ENCODE measurements at regions not wholly inside any gene's neighbourhood (a gene's known extent, or its start where the extent isn't known, plus 50 kb on each side); places are given as distances from the start of the nearest gene placed in this dataset.

DNA sequence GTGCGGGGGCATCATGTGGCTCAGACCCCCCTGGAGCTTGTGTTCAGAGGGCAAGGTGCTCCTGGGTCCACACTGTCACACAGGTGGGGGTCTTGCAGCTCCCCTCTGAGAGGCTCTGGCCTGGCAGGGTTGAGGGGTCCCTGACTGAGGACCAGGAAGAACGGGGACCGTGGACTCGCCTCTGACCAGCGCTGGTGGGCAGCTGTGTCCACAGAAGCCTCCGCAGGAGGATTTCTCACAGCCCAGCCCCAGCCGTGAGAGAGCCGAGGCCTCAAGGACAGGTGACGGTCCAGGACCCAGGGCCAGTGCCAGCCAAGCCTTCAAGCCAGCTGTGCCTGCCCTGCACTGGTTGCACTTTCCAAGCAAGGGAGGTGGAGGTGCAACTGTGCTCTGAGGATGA lies 63.5 kb upstream of the TTC34 start:
- TF ChIP-seq, protein P1, sequence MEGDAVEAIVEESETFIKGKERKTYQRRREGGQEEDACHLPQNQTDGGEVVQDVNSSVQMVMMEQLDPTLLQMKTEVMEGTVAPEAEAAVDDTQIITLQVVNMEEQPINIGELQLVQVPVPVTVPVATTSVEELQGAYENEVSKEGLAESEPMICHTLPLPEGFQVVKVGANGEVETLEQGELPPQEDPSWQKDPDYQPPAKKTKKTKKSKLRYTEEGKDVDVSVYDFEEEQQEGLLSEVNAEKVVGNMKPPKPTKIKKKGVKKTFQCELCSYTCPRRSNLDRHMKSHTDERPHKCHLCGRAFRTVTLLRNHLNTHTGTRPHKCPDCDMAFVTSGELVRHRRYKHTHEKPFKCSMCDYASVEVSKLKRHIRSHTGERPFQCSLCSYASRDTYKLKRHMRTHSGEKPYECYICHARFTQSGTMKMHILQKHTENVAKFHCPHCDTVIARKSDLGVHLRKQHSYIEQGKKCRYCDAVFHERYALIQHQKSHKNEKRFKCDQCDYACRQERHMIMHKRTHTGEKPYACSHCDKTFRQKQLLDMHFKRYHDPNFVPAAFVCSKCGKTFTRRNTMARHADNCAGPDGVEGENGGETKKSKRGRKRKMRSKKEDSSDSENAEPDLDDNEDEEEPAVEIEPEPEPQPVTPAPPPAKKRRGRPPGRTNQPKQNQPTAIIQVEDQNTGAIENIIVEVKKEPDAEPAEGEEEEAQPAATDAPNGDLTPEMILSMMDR (IDR thresholded peaks at IDR 0.05 in 4 of 5, conservative IDR thresholded peaks at IDR 0.05 in 1 of 5) = no peak
- no peak for TF ChIP-seq POLR2A (IDR thresholded peaks at IDR 0.05)

Measured in gastrocnemius medialis (tissue), 4 donors.